Loucy (cell line): ENCODE measurements at regions not wholly inside any gene's neighbourhood (a gene's known extent, or its start where the extent isn't known, plus 50 kb on each side); places are given as distances from the start of the nearest gene placed in this dataset.
A peak's percentile ranks its signal among the peaks of the same experiment; 100 is the strongest.

Experiments used
- H2AFZ ChIP-seq: fragments of 200-600 bp; sonication (generic); 2 replicates; pipeline ENCODE4 v1.6.0; 2016; ENCODE audit warnings: antibody characterized with exemption, mild to moderate bottlenecking, low read length, moderate library complexity
- H3F3A ChIP-seq: fragments of 200-600 bp; 2 replicates; pipeline ENCODE4 v1.6.0; 2016; ENCODE audit warnings: antibody characterized with exemption, low read depth, mild to moderate bottlenecking
- H3K27me3 ChIP-seq: fragments of 200-600 bp; sonication (generic); 2 replicates; pipeline ENCODE4 v1.6.1; 2014; ENCODE audit warnings: low read length, mild to moderate bottlenecking; ENCODE audit not compliant: insufficient read depth, poor library complexity, severe bottlenecking
- H3K36me3 ChIP-seq: fragments of 200-600 bp; sonication (generic); 2 replicates; pipeline ENCODE4 v1.6.1; 2016; ENCODE audit warnings: low read length; ENCODE audit not compliant: insufficient read depth
- H3K4me1 ChIP-seq: fragments of 200-600 bp; sonication (generic); 2 replicates; pipeline ENCODE4 v1.5.1; 2014; ENCODE audit warnings: low read length, mild to moderate bottlenecking; ENCODE audit not compliant: insufficient read depth, poor library complexity, severe bottlenecking
- H3K4me2 ChIP-seq: fragments of 200-600 bp; sonication (generic); 2 replicates; pipeline ENCODE4 v1.6.0; 2014; ENCODE audit warnings: antibody characterized with exemption, low read length, low read depth, mild to moderate bottlenecking; ENCODE audit not compliant: poor library complexity, severe bottlenecking
- H3K4me3 ChIP-seq: fragments of 200-600 bp; sonication (generic); 2 replicates; pipeline ENCODE4 v1.5.1; 2014; ENCODE audit warnings: low read length, mild to moderate bottlenecking, mixed read lengths; ENCODE audit not compliant: poor library complexity, severe bottlenecking
- H3K79me2 ChIP-seq: fragments of 200-600 bp; sonication (generic); 2 replicates; pipeline ENCODE4 v1.6.1; 2014; ENCODE audit warnings: low read length; ENCODE audit not compliant: insufficient read depth
- H3K9ac ChIP-seq: fragments of 200-600 bp; sonication (generic); 2 replicates; pipeline ENCODE4 v1.6.0; 2014; ENCODE audit warnings: mild to moderate bottlenecking, low read depth, low read length, moderate library complexity; ENCODE audit not compliant: poor library complexity, severe bottlenecking
- H3K9me2 ChIP-seq: fragments of 200-600 bp; sonication (generic); replicated peaks from 2 replicates; pipeline ENCODE4 v1.6.1; 2016; ENCODE audit warnings: low read depth, low read length, mixed read lengths
- H3K9me3 ChIP-seq: fragments of 200-600 bp; sonication (generic); 2 replicates; pipeline ENCODE4 v1.6.1; 2014; ENCODE audit warnings: mild to moderate bottlenecking, antibody characterized with exemption, low read length, low read depth; ENCODE audit not compliant: insufficient read depth
- H4K20me1 ChIP-seq: fragments of 200-600 bp; sonication (generic); 2 replicates; pipeline ENCODE4 v1.6.0; 2014; ENCODE audit warnings: antibody characterized with exemption, low read length, mild to moderate bottlenecking; ENCODE audit not compliant: insufficient read depth, poor library complexity, severe bottlenecking
- EZH2phosphoT487 ChIP-seq: fragments of 200-600 bp; IDR thresholded peaks from 2 replicates; pipeline ENCODE4 v1.6.1; 2018; ENCODE audit warnings: antibody characterized with exemption, mild to moderate bottlenecking, moderate library complexity, borderline replicate concordance
- TF ChIP-seq, protein P1 (sequence below): fragments of 200-600 bp; sonication (generic); conservative IDR thresholded peaks from 2 replicates; pipeline ENCODE4 v1.5.1; 2014; ENCODE audit warnings: mild to moderate bottlenecking, antibody characterized with exemption, low read length

GRCh38 chr14:50000380-50001150 lies 107.7 kb downstream of the ARF6 start:
- Histone ChIP-seq H3K4me3 (peak overlapping the region; percentile 63), H3K36me3 (no peaks in the 10 kb centered on the region), H2AFZ (0 out of 2 replicates have a peak overlapping the region, but pooled peaks have one; percentile 11), H3K9me3 (no peaks in the 10 kb centered on the region), H3K79me2 (no peaks in the 10 kb centered on the region), H3K4me2 (peak overlapping the region; percentile 86), H3F3A (peaks cover 18% of the 10 kb centered on the region), H3K9me2 (no peaks in the 10 kb centered on the region), H3K9ac (peak overlapping the region; percentile 77), H3K27me3 (no peaks in the 10 kb centered on the region), H4K20me1 (no peaks in the 10 kb centered on the region), H3K4me1 (peaks cover 58% of the 10 kb centered on the region)
- TF ChIP-seq, protein P1, sequence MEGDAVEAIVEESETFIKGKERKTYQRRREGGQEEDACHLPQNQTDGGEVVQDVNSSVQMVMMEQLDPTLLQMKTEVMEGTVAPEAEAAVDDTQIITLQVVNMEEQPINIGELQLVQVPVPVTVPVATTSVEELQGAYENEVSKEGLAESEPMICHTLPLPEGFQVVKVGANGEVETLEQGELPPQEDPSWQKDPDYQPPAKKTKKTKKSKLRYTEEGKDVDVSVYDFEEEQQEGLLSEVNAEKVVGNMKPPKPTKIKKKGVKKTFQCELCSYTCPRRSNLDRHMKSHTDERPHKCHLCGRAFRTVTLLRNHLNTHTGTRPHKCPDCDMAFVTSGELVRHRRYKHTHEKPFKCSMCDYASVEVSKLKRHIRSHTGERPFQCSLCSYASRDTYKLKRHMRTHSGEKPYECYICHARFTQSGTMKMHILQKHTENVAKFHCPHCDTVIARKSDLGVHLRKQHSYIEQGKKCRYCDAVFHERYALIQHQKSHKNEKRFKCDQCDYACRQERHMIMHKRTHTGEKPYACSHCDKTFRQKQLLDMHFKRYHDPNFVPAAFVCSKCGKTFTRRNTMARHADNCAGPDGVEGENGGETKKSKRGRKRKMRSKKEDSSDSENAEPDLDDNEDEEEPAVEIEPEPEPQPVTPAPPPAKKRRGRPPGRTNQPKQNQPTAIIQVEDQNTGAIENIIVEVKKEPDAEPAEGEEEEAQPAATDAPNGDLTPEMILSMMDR: 0 out of 2 replicates have a peak, but pooled peaks have one; percentile 9
- no peak for TF ChIP-seq EZH2phosphoT487

DNA sequence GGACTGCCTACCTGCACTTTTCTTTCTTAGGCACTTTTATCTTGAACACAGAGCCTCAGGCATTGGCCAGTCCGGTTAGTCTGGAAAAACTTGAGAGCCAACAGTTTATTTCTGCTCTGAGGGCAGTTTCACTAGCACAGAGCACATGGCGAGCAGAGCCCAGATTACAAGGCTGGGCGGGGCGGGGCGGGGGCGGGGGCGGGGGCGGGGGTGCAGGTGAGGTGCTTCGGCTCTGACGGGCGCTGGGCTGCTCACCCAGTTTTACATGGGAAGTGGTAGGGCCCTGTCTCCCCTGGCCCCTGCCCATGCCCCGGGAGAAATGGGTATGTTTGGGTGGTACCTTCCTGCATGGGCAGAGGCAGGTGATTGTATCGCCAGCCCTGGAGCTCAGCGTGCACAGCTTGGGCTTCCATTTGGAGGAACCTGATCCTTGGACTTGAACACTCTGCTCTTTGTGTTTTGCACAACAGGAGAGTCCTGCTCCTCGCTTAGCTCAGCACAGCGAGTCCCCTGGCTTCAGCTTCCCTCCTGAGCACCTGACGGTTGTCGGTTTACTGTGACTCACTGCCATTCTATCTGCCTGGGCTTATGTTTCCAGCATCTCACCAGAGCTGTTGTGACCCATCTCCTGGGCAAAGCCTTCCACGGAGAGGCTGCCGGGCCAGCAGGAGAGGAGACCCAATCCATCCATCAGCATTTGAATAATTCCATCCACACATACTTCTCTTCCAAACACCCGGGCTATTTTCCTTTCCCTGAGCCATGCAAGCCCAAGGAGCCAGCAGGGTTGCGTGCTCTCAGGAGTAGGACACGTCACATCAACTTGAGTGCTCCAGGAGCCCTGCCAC lies 108.5 kb downstream of the ARF6 start:
- Histone ChIP-seq H3K4me2 (peak overlapping the region; percentile 89), H2AFZ (no peak overlapping the region; the same call in 1 of the 2 replicates), H3K36me3 (no peaks in the 10 kb centered on the region), H3K4me1 (peaks cover 58% of the 10 kb centered on the region), H3K79me2 (no peaks in the 10 kb centered on the region), H3K9me3 (no peaks in the 10 kb centered on the region), H4K20me1 (no peaks in the 10 kb centered on the region), H3K27me3 (no peaks in the 10 kb centered on the region), H3K9me2 (no peaks in the 10 kb centered on the region), H3K9ac (peak overlapping the region; percentile 77), H3F3A (peaks cover 18% of the 10 kb centered on the region), H3K4me3 (peak overlapping the region; percentile 76)
- no peak for TF ChIP-seq EZH2phosphoT487
- TF ChIP-seq, protein P1: no peak

DNA sequence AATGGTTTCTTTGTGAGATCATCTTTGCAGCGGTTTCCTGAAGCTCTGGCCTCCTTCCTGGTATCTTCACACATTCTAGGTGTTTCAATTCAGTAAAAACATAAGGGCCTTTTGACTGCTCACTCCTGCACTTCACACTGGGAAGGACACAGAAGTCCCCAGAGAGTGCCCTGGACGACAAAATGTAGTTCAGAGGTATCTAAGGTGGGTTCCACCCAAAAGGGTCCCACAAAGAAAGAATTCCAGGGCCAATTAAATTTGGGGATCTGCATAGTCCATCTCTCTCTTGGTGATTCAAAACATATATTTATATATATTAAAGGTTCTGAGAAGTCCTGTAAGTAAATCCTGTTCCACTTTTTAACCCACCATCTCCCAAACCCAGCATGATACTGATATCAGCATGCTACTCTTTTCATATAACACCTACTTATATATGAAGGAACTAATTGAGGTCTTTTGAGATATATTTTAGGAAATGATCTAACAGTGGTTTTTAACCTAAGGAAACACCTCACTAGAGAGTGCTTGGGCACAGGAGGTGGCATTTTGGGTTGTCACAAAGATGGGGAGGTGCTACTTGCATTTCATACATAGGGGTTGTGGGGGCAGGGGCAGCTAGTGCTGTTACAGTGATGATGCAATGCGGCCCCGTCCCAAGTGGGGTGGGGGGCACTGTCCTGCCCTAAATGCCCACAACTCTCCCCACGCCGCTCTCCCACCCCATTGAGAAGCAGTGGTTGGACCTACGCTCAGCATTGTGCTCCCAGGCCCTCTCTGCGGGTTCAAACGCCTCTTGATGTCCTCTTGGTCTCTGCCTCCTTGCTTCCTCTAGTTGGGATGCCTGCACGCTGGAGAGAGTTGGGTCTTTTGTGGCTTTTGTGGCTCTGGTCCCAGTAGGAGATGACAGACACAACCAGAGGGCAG lies 109.4 kb downstream of the ARF6 start:
- peak overlapping the region; percentile 89 for H3K4me2 ChIP-seq
- no peaks in the 10 kb centered on the region for H3K27me3 ChIP-seq
- TF ChIP-seq, protein P1: no peak
- no peak for TF ChIP-seq EZH2phosphoT487
- H3K4me3 ChIP-seq: peak overlapping the region; percentile 76
- H3K9ac ChIP-seq: peak overlapping the region; percentile 76
- no peaks in the 10 kb centered on the region for H3K79me2 ChIP-seq
- H3K36me3 ChIP-seq: no peaks in the 10 kb centered on the region
- no peaks in the 10 kb centered on the region for H3K9me3 ChIP-seq
- H3K4me1 ChIP-seq: peaks cover 58% of the 10 kb centered on the region
- no peaks in the 10 kb centered on the region for H4K20me1 ChIP-seq
- peaks cover 18% of the 10 kb centered on the region for H3F3A ChIP-seq
- no peaks in the 10 kb centered on the region for H3K9me2 ChIP-seq
- H2AFZ ChIP-seq: no peak overlapping the region; the same call in 1 of the 2 replicates
